Activated CD8-positive, alpha-beta T cell treated with anti-CD3 and anti-CD28 coated beads for 36 hours (primary cell): ENCODE measurements at regions not wholly inside any gene's neighbourhood (a gene's known extent, or its start where the extent isn't known, plus 50 kb on each side); places are given as distances from the start of the nearest gene placed in this dataset.

Experiments used
- ATAC-seq: fragments of 200-7000 bp; cut with Tn5 transposase; one replicate; pipeline ENCODE4 v1.10.0; 2021; ENCODE audit warnings: mild to moderate bottlenecking, moderate library complexity
- CTCF ChIA-PET: fragments of 350-600 bp; sonication (Branson Sonifier 250); formaldehyde crosslinking; loops from one replicate; lab custom pipeline; 2021; ENCODE audit warnings: antibody characterized with exemption; lab: Charles Lee
- POLR2A ChIA-PET: fragments of 350-600 bp; sonication (Branson Sonifier 250); formaldehyde crosslinking; loops from one replicate; lab custom pipeline; 2021; ENCODE audit warnings: antibody characterized with exemption; lab: Charles Lee
- DNase-seq: peaks from one replicate; pipeline ENCODE4 v3.0.0-alpha.2; 2020
- H3K27ac Mint-ChIP-seq: one replicate; pipeline ENCODE4 v1.8.0; 2021; ENCODE audit warnings: mild to moderate bottlenecking, mixed read lengths
- H3K27me3 Mint-ChIP-seq: one replicate; pipeline ENCODE4 v1.8.0; 2021; ENCODE audit warnings: mixed read lengths
- H3K36me3 Mint-ChIP-seq: one replicate; pipeline ENCODE4 v1.8.0; 2021; ENCODE audit warnings: low read depth, mixed read lengths
- H3K4me1 Mint-ChIP-seq: one replicate; pipeline ENCODE4 v1.8.0; 2021; ENCODE audit warnings: low read depth, mixed read lengths
- H3K4me3 Mint-ChIP-seq: one replicate; pipeline ENCODE4 v1.8.0; 2021; ENCODE audit warnings: mild to moderate bottlenecking, moderate library complexity, mixed read lengths
- H3K9me3 Mint-ChIP-seq: one replicate; pipeline ENCODE4 v1.8.0; 2021; ENCODE audit warnings: mixed read lengths
- intact Hi-C: fragments of 100-400 bp; cut with micrococcal nuclease; formaldehyde crosslinking; loops from one replicate; pipeline ENCODE4 v1.10.0; 2022
- TF ChIP-seq, protein P1 (sequence below): fragments of 200-600 bp; IDR thresholded peaks from one replicate; pipeline ENCODE4 v1.8.0; 2022; ENCODE audit warnings: antibody characterized with exemption, mild to moderate bottlenecking

DNA sequence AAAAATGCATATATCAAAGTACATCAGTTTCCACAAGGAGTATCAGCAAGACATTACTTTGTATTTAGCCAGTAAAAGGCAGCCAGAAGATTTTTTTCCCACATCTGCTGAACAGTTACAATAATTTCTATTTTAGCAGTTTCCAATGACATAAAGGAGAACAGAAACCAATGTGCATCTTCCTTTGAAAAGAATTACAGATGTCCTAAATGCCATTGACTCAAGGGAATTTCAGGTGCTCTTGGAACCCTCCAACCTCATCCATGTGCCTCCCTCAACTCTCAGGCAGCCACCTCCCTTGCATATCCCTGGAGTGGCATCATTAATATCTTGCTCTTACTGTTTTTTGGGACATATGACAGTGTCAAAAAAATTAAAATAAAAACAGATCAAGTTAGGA, 62.2 kb upstream of the ST8SIA1 start:
- CTCF ChIA-PET = no interaction called here

DNA sequence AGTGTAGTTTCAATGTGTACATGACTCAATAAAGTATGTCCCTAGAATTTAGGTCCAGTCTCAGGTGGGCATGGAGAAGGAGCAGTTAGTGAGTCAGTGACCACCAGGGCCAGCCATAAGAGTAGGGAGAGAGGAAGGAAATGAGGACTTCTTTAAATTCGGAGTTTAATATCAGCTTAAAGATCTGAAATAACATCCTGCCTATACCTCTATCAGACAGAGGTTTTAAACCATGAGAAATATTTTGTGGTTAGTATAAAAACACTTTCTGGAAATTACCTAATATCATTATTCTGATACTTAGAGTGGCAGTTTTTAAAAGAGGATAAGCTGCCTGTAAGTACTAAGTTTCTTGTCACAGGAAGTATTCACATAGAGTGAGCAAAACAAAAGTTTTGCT, 61.7 kb upstream of the ST8SIA1 start:
- H3K4me3 Mint-ChIP-seq = peak overlapping the region; percentile 47
- peak overlapping the region; percentile 84 for H3K27ac Mint-ChIP-seq
- H3K36me3 Mint-ChIP-seq = no peaks in the 10 kb centered on the region
- H3K27me3 Mint-ChIP-seq = no peaks in the 10 kb centered on the region
- ChIA-PET POLR2A (no interaction called here), CTCF (no interaction called here)
- peaks cover 31% of the 10 kb centered on the region for H3K4me1 Mint-ChIP-seq
- H3K9me3 Mint-ChIP-seq = peaks cover 12% of the 10 kb centered on the region
- DNase-seq = peak; percentile 27
- peak; percentile 79 for ATAC-seq
- TF ChIP-seq, protein P1, sequence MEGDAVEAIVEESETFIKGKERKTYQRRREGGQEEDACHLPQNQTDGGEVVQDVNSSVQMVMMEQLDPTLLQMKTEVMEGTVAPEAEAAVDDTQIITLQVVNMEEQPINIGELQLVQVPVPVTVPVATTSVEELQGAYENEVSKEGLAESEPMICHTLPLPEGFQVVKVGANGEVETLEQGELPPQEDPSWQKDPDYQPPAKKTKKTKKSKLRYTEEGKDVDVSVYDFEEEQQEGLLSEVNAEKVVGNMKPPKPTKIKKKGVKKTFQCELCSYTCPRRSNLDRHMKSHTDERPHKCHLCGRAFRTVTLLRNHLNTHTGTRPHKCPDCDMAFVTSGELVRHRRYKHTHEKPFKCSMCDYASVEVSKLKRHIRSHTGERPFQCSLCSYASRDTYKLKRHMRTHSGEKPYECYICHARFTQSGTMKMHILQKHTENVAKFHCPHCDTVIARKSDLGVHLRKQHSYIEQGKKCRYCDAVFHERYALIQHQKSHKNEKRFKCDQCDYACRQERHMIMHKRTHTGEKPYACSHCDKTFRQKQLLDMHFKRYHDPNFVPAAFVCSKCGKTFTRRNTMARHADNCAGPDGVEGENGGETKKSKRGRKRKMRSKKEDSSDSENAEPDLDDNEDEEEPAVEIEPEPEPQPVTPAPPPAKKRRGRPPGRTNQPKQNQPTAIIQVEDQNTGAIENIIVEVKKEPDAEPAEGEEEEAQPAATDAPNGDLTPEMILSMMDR = no peak
- intact Hi-C loops = no loop called here

More for the DNA sequence above, 62.2 kb upstream of the ST8SIA1 start:
- TF ChIP-seq, protein P1 = no peak
- ATAC-seq (no peak), DNase-seq (no peak)
- intact Hi-C loops = no loop called here
- POLR2A ChIA-PET = no interaction called here
- peak overlapping the region; percentile 84 for H3K27ac Mint-ChIP-seq
- peaks cover 31% of the 10 kb centered on the region for H3K4me1 Mint-ChIP-seq
- H3K4me3 Mint-ChIP-seq = peak overlapping the region; percentile 47
- H3K36me3 Mint-ChIP-seq = no peaks in the 10 kb centered on the region
- peaks cover 15% of the 10 kb centered on the region for H3K9me3 Mint-ChIP-seq
- no peaks in the 10 kb centered on the region for H3K27me3 Mint-ChIP-seq

DNA sequence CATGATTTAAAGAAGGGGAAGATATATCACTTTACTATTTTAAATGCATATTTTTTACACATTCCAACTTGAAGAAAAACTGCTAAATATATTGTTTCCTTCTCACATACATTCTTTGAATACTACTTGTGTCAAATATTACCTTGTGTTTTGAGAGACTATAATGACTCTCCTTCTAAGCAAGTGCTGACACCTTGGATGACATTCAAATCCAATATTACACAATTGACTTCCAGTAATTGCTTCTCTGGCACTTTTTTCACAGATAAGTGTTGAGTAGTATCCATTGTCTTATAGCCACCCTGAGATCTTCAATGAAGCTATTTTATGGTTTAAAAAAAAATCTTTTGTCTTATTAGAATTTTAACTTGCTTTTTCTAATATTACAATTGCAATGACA, 61.2 kb upstream of the ST8SIA1 start:
- H3K9me3 Mint-ChIP-seq = peaks cover 13% of the 10 kb centered on the region
- ATAC-seq (no peak), DNase-seq (no peak)
- H3K27ac Mint-ChIP-seq = no peak overlapping the region
- H3K4me1 Mint-ChIP-seq = peaks cover 31% of the 10 kb centered on the region
- H3K4me3 Mint-ChIP-seq = no peak overlapping the region
- TF ChIP-seq, protein P1 = no peak
- no peaks in the 10 kb centered on the region for H3K27me3 Mint-ChIP-seq
- CTCF ChIA-PET = no interaction called here
- POLR2A ChIA-PET = no interaction called here
- H3K36me3 Mint-ChIP-seq = no peaks in the 10 kb centered on the region
- intact Hi-C loops = no loop called here
